ENCODE measurements at regions not wholly inside any gene's neighbourhood (a gene's known extent, or its start where the extent isn't known, plus 50 kb on each side); places are given as distances from the start of the nearest gene placed in this dataset.

DNA sequence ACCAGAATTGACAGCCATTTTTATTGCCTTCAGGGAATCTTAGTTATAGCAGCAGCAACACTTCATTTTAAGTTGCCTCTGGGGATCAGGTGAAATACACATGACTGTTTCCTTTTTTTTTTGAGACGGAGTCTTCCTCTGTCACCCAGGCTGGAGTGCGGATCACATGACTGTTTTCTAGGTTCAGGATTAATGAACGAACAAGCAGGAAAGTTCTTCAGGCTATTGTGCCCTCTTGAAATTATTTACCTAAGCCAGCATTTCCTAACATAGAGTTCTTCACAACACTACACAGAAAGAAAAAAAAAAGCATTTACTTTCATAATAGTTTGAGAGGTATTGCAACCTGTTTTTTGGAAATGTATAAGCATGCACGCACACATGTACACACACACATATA lies 2032.8 kb downstream of the PCDH7 start:
- BruUV-seq (replicated peaks): no TSS peak
- Histone ChIP-seq H3K4me1 (ENCODE audit: insufficient read depth, low read length, poor library complexity, severe bottlenecking) (no peaks in the 10 kb centered on the region), H3K27ac (ENCODE audit: low read depth, low read length, poor library complexity, severe bottlenecking) (no peak overlapping the region), H3K9me3 (ENCODE audit: low read depth, low read length, poor library complexity, severe bottlenecking) (no peaks in the 10 kb centered on the region), H3K27me3 (replicated peaks; ENCODE audit: insufficient read depth, low read depth, low read length, poor library complexity) (no peaks in the 10 kb centered on the region), H3K4me3 (ENCODE audit: low read depth, low read length, poor library complexity, severe bottlenecking) (no peak overlapping the region), H3K36me3 (ENCODE audit: insufficient read depth, low read length, poor library complexity, severe bottlenecking) (no peaks in the 10 kb centered on the region)
- no peak for DNase-seq (ENCODE audit: low spot score)
- intact Hi-C loops (cut with micrococcal nuclease; ENCODE audit: unreplicated experiment): no loop called here
- no peak for TF ChIP-seq EZH2 (IDR thresholded peaks at IDR 0.05; ENCODE audit: borderline replicate concordance, low read depth, low read length, poor library complexity, severe bottlenecking)
- TF ChIP-seq, protein P1, sequence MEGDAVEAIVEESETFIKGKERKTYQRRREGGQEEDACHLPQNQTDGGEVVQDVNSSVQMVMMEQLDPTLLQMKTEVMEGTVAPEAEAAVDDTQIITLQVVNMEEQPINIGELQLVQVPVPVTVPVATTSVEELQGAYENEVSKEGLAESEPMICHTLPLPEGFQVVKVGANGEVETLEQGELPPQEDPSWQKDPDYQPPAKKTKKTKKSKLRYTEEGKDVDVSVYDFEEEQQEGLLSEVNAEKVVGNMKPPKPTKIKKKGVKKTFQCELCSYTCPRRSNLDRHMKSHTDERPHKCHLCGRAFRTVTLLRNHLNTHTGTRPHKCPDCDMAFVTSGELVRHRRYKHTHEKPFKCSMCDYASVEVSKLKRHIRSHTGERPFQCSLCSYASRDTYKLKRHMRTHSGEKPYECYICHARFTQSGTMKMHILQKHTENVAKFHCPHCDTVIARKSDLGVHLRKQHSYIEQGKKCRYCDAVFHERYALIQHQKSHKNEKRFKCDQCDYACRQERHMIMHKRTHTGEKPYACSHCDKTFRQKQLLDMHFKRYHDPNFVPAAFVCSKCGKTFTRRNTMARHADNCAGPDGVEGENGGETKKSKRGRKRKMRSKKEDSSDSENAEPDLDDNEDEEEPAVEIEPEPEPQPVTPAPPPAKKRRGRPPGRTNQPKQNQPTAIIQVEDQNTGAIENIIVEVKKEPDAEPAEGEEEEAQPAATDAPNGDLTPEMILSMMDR (conservative IDR thresholded peaks at IDR 0.05; ENCODE audit: low read depth, low read length): no peak
- ChIA-PET POLR2A (ENCODE audit: low non-redundant PET) (no interaction called here), CTCF (no interaction called here)

DNA sequence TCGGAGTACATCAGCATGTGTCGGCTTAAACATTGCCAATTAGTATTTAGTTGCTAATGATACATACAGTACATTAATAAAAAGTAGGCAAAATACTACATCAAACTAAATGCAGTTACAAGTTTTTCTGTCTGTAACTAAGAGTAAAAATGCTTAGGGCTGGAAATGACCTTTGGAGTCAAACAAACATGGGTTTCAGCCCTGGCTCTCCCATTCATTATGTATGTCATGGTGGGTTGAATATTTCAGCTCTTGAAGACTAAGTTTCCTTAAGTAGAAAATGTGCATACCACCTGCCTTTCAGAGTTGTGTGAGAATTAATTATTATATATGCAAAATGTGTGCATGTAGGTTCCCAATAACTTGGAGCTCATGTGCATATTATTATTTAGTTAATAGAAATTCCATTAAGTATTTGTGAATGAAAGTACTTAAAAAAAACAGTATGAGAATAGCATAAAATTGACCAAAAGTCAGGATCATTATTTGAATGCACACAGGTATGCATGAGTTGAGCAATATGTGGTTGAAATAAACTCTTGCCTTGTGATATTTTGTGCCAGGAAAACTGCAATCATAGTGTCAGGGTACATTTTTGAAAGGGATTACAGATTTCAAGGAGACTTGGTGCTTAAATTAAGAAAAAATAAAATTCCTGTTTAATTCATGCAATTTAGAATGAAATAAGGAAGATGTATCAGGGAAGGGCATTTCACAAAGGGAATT lies 2048.7 kb downstream of the PCDH7 start:
- peaks cover 5% of the 10 kb centered on the region for H3K4me1 ChIP-seq (ENCODE audit: insufficient read depth, low read length, poor library complexity, severe bottlenecking)
- intact Hi-C loops (cut with micrococcal nuclease; ENCODE audit: unreplicated experiment): no loop called here
- no peak for TF ChIP-seq EZH2 (IDR thresholded peaks at IDR 0.05; ENCODE audit: borderline replicate concordance, low read depth, low read length, poor library complexity, severe bottlenecking)
- TF ChIP-seq, protein P1 (conservative IDR thresholded peaks at IDR 0.05; ENCODE audit: low read depth, low read length): no peak
- H3K9me3 ChIP-seq (ENCODE audit: low read depth, low read length, poor library complexity, severe bottlenecking): no peaks in the 10 kb centered on the region
- no peaks in the 10 kb centered on the region for H3K36me3 ChIP-seq (ENCODE audit: insufficient read depth, low read length, poor library complexity, severe bottlenecking)
- BruUV-seq (replicated peaks): no TSS peak
- no peaks in the 10 kb centered on the region for H3K27me3 ChIP-seq (replicated peaks; ENCODE audit: insufficient read depth, low read depth, low read length, poor library complexity)
- POLR2A ChIA-PET (ENCODE audit: low non-redundant PET): no interaction called here
- DNase-seq (ENCODE audit: low spot score): no peak
- no peak overlapping the region for H3K4me3 ChIP-seq (ENCODE audit: low read depth, low read length, poor library complexity, severe bottlenecking)
- CTCF ChIA-PET: no interaction called here
- no peak overlapping the region for H3K27ac ChIP-seq (ENCODE audit: low read depth, low read length, poor library complexity, severe bottlenecking)

DNA sequence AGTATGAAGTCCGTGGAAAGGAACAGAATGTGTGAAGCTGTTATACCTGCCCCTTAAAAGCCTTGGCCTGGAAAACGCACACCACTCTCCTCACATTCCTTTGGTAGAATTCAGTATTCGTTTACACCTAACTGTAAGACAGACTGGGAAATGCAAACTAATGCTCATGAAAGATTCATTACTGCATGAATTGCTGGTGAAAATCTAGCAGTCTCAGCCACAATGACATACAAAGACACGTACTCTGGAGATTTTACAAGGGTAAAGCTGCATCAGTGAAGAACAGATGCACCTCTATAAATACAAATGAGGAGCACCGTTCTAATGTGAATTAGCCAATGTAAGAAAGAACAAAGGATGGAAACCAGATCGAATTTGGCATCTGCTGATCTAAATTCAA lies 2051.3 kb downstream of the PCDH7 start:
- CTCF ChIA-PET: no interaction called here
- H3K9me3 ChIP-seq (ENCODE audit: low read depth, low read length, poor library complexity, severe bottlenecking): no peaks in the 10 kb centered on the region
- H3K4me3 ChIP-seq (ENCODE audit: low read depth, low read length, poor library complexity, severe bottlenecking): no peak overlapping the region
- POLR2A ChIA-PET (ENCODE audit: low non-redundant PET): no interaction called here
- no TSS peak for BruUV-seq (replicated peaks)
- no peak overlapping the region for H3K27ac ChIP-seq (ENCODE audit: low read depth, low read length, poor library complexity, severe bottlenecking)
- TF ChIP-seq EZH2 (IDR thresholded peaks at IDR 0.05; ENCODE audit: borderline replicate concordance, low read depth, low read length, poor library complexity, severe bottlenecking): no peak
- TF ChIP-seq, protein P1 (conservative IDR thresholded peaks at IDR 0.05; ENCODE audit: low read depth, low read length): no peak
- no peak for DNase-seq (ENCODE audit: low spot score)
- peaks cover 5% of the 10 kb centered on the region for H3K4me1 ChIP-seq (ENCODE audit: insufficient read depth, low read length, poor library complexity, severe bottlenecking)
- intact Hi-C loops (cut with micrococcal nuclease; ENCODE audit: unreplicated experiment): no loop called here
- no peaks in the 10 kb centered on the region for H3K27me3 ChIP-seq (replicated peaks; ENCODE audit: insufficient read depth, low read depth, low read length, poor library complexity)
- H3K36me3 ChIP-seq (ENCODE audit: insufficient read depth, low read length, poor library complexity, severe bottlenecking): no peaks in the 10 kb centered on the region
